ENCODE measurements at regions not wholly inside any gene's neighbourhood (a gene's known extent, or its start where the extent isn't known, plus 50 kb on each side); places are given as distances from the start of the nearest gene placed in this dataset.

- Histone ChIP-seq H3K4me3 (no peak overlapping the region), H3K9me3 (no peaks in the 10 kb centered on the region), H3K36me3 (no peaks in the 10 kb centered on the region), H3K4me1 (no peaks in the 10 kb centered on the region), H3K27me3 (ENCODE audit: low read depth) (peaks cover 24% of the 10 kb centered on the region), H3K27ac (no peak overlapping the region)
- ATAC-seq (no peak), DNase-seq (no peak)
- intact Hi-C loops (cut with DNase I): no loop called here
- no peak for TF ChIP-seq CTCF (IDR thresholded peaks at IDR 0.05)
These were observed 51.9 kb upstream of the ALX4 start for GRCh38 chr11:44361813-44362212.

DNA sequence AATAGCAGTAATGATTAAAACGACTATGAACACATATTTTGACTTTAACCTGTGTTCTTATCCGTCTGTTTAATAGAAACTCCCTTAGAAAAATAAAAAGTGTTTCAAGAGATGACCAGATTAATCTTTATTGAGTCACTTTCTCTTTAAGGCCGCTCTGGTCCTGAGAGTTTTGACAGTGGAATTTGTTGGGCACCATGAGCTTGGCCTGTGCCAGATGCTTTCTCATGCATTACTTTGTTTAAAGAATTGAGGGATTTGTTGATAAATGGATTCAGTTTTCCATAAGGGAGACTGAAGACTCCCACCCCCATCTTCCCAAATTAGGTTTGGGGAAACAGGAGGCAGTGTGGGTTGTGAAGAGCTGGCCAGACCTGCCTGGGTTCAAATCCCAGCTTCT is 53.2 kb upstream of the ALX4 start:
- intact Hi-C loops (cut with DNase I): no loop called here
- ATAC-seq (no peak), DNase-seq (no peak)
- Histone ChIP-seq H3K36me3 (no peaks in the 10 kb centered on the region), H3K27ac (no peak overlapping the region), H3K27me3 (ENCODE audit: low read depth) (peaks cover 24% of the 10 kb centered on the region), H3K4me1 (no peaks in the 10 kb centered on the region), H3K9me3 (no peaks in the 10 kb centered on the region), H3K4me3 (no peak overlapping the region)
- TF ChIP-seq CTCF (IDR thresholded peaks at IDR 0.05): no peak

DNA sequence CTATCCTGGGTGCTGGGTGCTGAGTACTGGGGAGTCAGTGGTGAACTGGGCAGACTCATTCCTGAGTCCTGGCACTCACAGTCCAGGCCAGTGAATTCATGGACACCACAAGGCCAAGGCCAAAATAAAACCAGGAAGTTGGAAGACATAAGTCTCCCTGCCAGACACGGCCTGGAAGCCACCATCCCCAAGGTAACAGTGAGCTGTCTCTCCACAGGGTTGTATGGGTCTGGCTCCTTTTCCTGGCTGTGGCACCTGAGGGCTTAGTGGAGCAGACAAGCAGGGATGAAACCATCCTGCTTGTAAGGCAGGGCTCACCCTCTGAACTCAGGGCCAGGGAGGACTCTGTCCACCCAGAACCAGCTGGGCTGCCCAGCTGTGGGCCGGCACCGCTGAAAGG is 54.7 kb upstream of the ALX4 start:
- Histone ChIP-seq H3K4me1 (no peaks in the 10 kb centered on the region), H3K27ac (no peak overlapping the region), H3K4me3 (no peak overlapping the region), H3K27me3 (ENCODE audit: low read depth) (peaks cover 24% of the 10 kb centered on the region), H3K9me3 (no peaks in the 10 kb centered on the region), H3K36me3 (no peaks in the 10 kb centered on the region)
- no peak for ATAC-seq
- intact Hi-C loops (cut with DNase I): no loop called here
- TF ChIP-seq CTCF (IDR thresholded peaks at IDR 0.05): no peak
- DNase-seq: no peak

DNA sequence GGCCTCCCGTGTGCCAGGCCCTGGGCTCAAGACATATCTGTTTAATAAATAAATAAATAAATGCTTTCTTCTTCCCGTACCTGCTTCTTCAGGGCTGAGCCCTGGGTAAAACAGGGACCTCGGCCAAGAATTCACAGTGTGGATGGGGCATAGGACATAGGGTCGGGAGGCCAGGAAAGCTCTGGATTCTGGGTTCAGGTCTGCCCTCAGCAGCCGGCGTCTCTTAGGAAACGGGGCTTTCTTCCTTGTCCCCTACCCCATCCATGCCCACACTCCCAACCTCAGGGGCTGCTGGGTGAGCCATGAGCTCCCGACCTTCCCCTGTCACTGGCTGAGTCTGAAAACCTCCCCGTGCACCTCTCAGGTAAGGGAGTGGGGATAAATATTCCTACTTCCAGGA is 55.7 kb upstream of the ALX4 start:
- Histone ChIP-seq H3K4me3 (no peak overlapping the region), H3K4me1 (no peaks in the 10 kb centered on the region), H3K27me3 (ENCODE audit: low read depth) (peaks cover 23% of the 10 kb centered on the region), H3K9me3 (no peaks in the 10 kb centered on the region), H3K36me3 (no peaks in the 10 kb centered on the region), H3K27ac (no peak overlapping the region)
- intact Hi-C loops (cut with DNase I): no loop called here
- TF ChIP-seq CTCF (IDR thresholded peaks at IDR 0.05): no peak
- ATAC-seq (no peak), DNase-seq (no peak)

DNA sequence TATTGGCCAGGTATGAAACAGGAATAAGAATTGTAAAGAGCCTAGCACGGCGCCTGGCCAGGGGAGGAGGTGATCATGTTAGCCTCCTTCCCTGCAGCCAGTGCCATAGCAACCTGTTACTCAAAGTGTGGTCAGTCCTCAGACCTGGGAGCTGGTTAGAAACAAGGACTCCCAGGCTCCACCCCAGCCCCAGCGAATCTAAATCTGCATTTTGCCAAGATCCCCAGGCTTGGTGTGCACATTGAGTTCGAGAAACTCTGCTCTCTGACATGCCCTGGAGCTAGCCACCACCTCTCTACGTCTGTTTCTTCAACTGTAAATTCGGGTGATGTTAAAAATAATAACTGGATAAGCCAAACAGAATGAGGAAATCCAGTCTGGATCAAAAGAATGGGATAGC is 56.1 kb upstream of the ALX4 start:
- ATAC-seq (no peak), DNase-seq (no peak)
- no peak overlapping the region for H3K27ac ChIP-seq
- H3K27me3 ChIP-seq (ENCODE audit: low read depth): peaks cover 19% of the 10 kb centered on the region
- no peaks in the 10 kb centered on the region for H3K36me3 ChIP-seq
- no peak for TF ChIP-seq CTCF (IDR thresholded peaks at IDR 0.05)
- H3K4me1 ChIP-seq: no peaks in the 10 kb centered on the region
- H3K9me3 ChIP-seq: no peaks in the 10 kb centered on the region
- intact Hi-C loops (cut with DNase I): no loop called here
- no peak overlapping the region for H3K4me3 ChIP-seq

DNA sequence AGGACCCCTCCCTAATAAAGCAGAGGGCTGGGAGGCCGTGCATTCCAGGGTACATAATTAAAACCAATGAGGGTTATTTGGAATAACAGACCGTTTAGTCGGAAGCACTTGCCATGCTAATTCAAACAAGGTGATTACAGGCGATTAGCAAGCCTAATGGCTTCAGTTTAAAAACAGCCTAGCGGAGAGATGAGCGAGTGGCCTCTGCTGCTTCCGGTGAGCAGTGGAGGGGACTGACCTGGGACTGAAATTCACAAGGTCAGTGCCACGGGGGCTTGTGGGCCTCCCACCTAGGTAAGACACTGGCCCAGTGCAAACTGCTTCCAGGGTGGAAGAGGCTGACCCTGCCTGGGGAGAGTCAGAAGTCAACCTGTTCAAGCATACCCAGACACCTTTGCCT is 56.8 kb upstream of the ALX4 start:
- Histone ChIP-seq H3K27ac (no peak overlapping the region), H3K4me3 (no peak overlapping the region), H3K27me3 (ENCODE audit: low read depth) (peaks cover 19% of the 10 kb centered on the region), H3K9me3 (no peaks in the 10 kb centered on the region), H3K4me1 (no peaks in the 10 kb centered on the region), H3K36me3 (no peaks in the 10 kb centered on the region)
- intact Hi-C loops (cut with DNase I): no loop called here
- DNase-seq: no peak
- no peak for TF ChIP-seq CTCF (IDR thresholded peaks at IDR 0.05)
- ATAC-seq: no peak
